ENCODE measurements at regions not wholly inside any gene's neighbourhood (a gene's known extent, or its start where the extent isn't known, plus 50 kb on each side); places are given as distances from the start of the nearest gene placed in this dataset.

- DNase-seq: no peak
These were observed 508.6 kb downstream of the PTPRU start for GRCh38 chr1:29744684-29745490.

- no peak for DNase-seq
These were observed 507.6 kb downstream of the PTPRU start for GRCh38 chr1:29743931-29744330.

GRCh38 chr1:29743264-29743663 lies 506.9 kb downstream of the PTPRU start:
- DNase-seq: no peak

- no peak for DNase-seq
These were observed 502.9 kb downstream of the PTPRU start for GRCh38 chr1:29739176-29739575.

- DNase-seq: no peak
These were observed 500.4 kb downstream of the PTPRU start for GRCh38 chr1:29736582-29737188.

GRCh38 chr1:29732453-29732852 lies 496.1 kb downstream of the PTPRU start:
- no peak for DNase-seq

- DNase-seq: peak; percentile 56
These were observed 494.3 kb downstream of the PTPRU start for GRCh38 chr1:29730623-29731022.

- DNase-seq: no peak
These were observed 493.0 kb downstream of the PTPRU start for GRCh38 chr1:29729281-29729680.

GRCh38 chr1:29728703-29729102 lies 492.4 kb downstream of the PTPRU start:
- no peak for DNase-seq

- DNase-seq: no peak
These were observed 488.9 kb downstream of the PTPRU start for GRCh38 chr1:29725262-29725661.

GRCh38 chr1:29722598-29722997 lies 486.3 kb downstream of the PTPRU start:
- no peak for DNase-seq

- DNase-seq: no peak
These were observed 482.9 kb downstream of the PTPRU start for GRCh38 chr1:29719253-29719652.

GRCh38 chr1:29718791-29719190 lies 482.5 kb downstream of the PTPRU start:
- no peak for DNase-seq

GRCh38 chr1:29716306-29716705 lies 480.0 kb downstream of the PTPRU start:
- no peak for DNase-seq

- no peak for DNase-seq
These were observed 477.5 kb downstream of the PTPRU start for GRCh38 chr1:29713857-29714256.

GRCh38 chr1:29712801-29713200 lies 476.5 kb downstream of the PTPRU start:
- DNase-seq: no peak

- no peak for DNase-seq
These were observed 475.9 kb downstream of the PTPRU start for GRCh38 chr1:29712284-29712651.

- DNase-seq: no peak
These were observed 475.4 kb downstream of the PTPRU start for GRCh38 chr1:29711582-29712283.

- DNase-seq: no peak
These were observed 473.5 kb downstream of the PTPRU start for GRCh38 chr1:29709704-29710280.

- DNase-seq: peak; percentile 74
These were observed 472.7 kb downstream of the PTPRU start for GRCh38 chr1:29708796-29709703.

GRCh38 chr1:29708381-29708780 lies 472.1 kb downstream of the PTPRU start:
- DNase-seq: no peak

- no peak for DNase-seq
These were observed 471.5 kb downstream of the PTPRU start for GRCh38 chr1:29707796-29708195.

GRCh38 chr1:29706936-29707335 lies 470.6 kb downstream of the PTPRU start:
- peak; percentile 89 for DNase-seq

Data from NCI-H1694 (cell line).